ENCODE measurements at regions not wholly inside any gene's neighbourhood (a gene's known extent, or its start where the extent isn't known, plus 50 kb on each side); places are given as distances from the start of the nearest gene placed in this dataset.

DNA sequence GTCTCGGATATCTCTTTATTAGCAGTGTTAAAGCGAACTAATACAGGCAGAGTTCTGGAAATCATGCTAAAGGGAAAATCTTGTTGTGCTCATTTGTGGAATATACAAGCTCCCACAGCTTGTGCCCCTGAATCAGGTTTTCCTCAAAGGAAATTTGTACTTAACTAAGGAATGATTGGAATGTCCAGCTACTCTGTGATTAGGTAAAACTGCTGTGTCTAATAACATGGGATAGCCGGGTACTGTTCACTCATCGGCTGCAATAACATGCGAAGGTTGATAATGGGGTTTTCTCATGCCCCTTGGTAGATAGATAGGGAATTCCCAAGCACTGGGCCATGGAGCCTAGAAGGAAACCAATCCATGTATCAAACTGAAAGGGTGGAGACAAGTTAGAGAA, 306.7 kb downstream of the NR2F1-AS1 start:
- TF ChIP-seq, protein P1, sequence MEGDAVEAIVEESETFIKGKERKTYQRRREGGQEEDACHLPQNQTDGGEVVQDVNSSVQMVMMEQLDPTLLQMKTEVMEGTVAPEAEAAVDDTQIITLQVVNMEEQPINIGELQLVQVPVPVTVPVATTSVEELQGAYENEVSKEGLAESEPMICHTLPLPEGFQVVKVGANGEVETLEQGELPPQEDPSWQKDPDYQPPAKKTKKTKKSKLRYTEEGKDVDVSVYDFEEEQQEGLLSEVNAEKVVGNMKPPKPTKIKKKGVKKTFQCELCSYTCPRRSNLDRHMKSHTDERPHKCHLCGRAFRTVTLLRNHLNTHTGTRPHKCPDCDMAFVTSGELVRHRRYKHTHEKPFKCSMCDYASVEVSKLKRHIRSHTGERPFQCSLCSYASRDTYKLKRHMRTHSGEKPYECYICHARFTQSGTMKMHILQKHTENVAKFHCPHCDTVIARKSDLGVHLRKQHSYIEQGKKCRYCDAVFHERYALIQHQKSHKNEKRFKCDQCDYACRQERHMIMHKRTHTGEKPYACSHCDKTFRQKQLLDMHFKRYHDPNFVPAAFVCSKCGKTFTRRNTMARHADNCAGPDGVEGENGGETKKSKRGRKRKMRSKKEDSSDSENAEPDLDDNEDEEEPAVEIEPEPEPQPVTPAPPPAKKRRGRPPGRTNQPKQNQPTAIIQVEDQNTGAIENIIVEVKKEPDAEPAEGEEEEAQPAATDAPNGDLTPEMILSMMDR (conservative IDR thresholded peaks at IDR 0.05; ENCODE audit: low read length): no peak
- no peak for TF ChIP-seq EZH2phosphoT487 (IDR thresholded peaks at IDR 0.05; ENCODE audit: borderline replicate concordance, low read depth, low read length)

Measured in OCI-LY7 (cell line).